SU-DHL-6 (cell line): ENCODE measurements at regions not wholly inside any gene's neighbourhood (a gene's known extent, or its start where the extent isn't known, plus 50 kb on each side); places are given as distances from the start of the nearest gene placed in this dataset.

Experiments
- CTCF ChIP-seq: fragments of 200-600 bp; sonication (generic); IDR thresholded peaks from one replicate; pipeline ENCODE4 v1.5.1; 2017; ENCODE audit warnings: antibody characterized with exemption, mild to moderate bottlenecking, low read length, moderate library complexity; ENCODE audit not compliant: insufficient read depth, poor library complexity, severe bottlenecking
- EZH2phosphoT487 ChIP-seq: fragments of 200-600 bp; sonication (generic), shearing (Covaris generic); conservative IDR thresholded peaks from 2 replicates; pipeline ENCODE4 v1.6.1; 2018; ENCODE audit warnings: mild to moderate bottlenecking, antibody characterized with exemption, low read length, moderate library complexity, mixed read lengths

DNA sequence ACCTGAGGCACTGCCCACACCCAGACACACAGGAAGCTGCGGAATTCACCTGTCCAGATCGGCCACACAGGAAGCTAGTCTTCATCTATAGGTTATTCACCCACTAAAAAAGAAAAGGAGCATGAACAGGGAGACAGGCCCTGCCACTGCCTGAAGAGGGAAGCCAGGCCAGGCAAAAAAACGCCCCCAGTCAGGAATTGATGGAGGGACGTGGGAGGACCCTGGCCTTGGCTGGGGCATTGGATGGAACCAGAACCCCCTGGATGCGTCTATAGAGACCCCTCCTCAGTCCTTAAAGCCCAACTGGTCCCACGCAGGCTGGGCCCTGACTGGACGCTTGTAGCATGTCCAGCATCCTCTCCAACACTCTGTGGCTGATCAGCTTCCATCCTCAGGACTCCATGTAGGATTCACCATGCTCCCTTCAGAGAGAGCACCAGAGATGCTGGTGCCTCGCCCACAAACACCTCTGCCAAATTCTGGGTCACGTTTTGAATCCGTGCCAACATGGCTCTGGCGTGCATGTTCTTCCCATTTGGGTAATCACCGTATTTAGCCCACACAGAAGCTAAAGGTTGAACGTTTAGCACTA lies 259.3 kb upstream of the TCERG1L start:
- no peak for TF ChIP-seq CTCF
- no peak for TF ChIP-seq EZH2phosphoT487
